IMR-90 (cell line): ENCODE measurements at regions not wholly inside any gene's neighbourhood (a gene's known extent, or its start where the extent isn't known, plus 50 kb on each side); places are given as distances from the start of the nearest gene placed in this dataset.

Source experiments
- ATAC-seq: fragments of 200-7000 bp; cut with Tn5 transposase; 2 replicates; pipeline ENCODE4 v1.9.1; 2020; ENCODE audit warnings: low read depth, mild to moderate bottlenecking, moderate library complexity
- BruUV-seq: library from RNA; stranded (reverse); fragments of 400-500 nt; replicated peaks from 2 replicates; lab custom pipeline; 2021; lab: Mats Ljungman, UMichigan
- CTCF ChIA-PET: fragments of 300-600 bp; formaldehyde crosslinking; extraction: SDS; loops from one replicate; lab custom pipeline; 2021; ENCODE audit warnings: antibody characterized with exemption; lab: Yijun Ruan, JAX
- POLR2A ChIA-PET: fragments of 300-600 bp; sonication (Branson Sonifier 250); formaldehyde crosslinking; loops from one replicate; lab custom pipeline; 2022; ENCODE audit warnings: antibody characterized with exemption; ENCODE audit not compliant: unreplicated experiment; lab: Charles Lee
- DNase-seq: peaks from one replicate; pipeline ENCODE4 v3.0.0; 2013
- H2AFZ ChIP-seq: replicated peaks from 2 replicates; pipeline ENCODE3; 2013; ENCODE audit warnings: low read length, mild to moderate bottlenecking; ENCODE audit not compliant: poor library complexity
- H2AK5ac ChIP-seq: 2 replicates; pipeline ENCODE4 v1.6.1; 2013; ENCODE audit warnings: low read depth, low read length, inconsistent platforms
- H2AK9ac ChIP-seq: replicated peaks from 2 replicates; pipeline ENCODE3; 2013; ENCODE audit warnings: mild to moderate bottlenecking, low read depth, low read length, moderate library complexity; ENCODE audit not compliant: poor library complexity
- H2BK120ac ChIP-seq: 2 replicates; pipeline ENCODE4 v1.6.1; 2013; ENCODE audit warnings: low read depth, low read length, inconsistent platforms
- H2BK15ac ChIP-seq: 3 replicates; pipeline ENCODE4 v1.6.1; 2013; ENCODE audit warnings: low read depth, low read length, inconsistent platforms
- H2BK20ac ChIP-seq: 2 replicates; pipeline ENCODE4 v1.6.1; 2013; ENCODE audit warnings: low read depth, mild to moderate bottlenecking, inconsistent platforms, low read length, moderate library complexity
- H2BK5ac ChIP-seq: 2 replicates; pipeline ENCODE4 v1.6.1; 2013; ENCODE audit warnings: mild to moderate bottlenecking, low read depth, low read length, inconsistent platforms; ENCODE audit not compliant: poor library complexity, severe bottlenecking
- H3K14ac ChIP-seq: replicated peaks from 2 replicates; pipeline ENCODE4 v1.6.1; 2013; ENCODE audit warnings: low read depth, low read length, inconsistent platforms
- H3K18ac ChIP-seq: 2 replicates; pipeline ENCODE4 v1.6.1; 2013; ENCODE audit warnings: low read depth, low read length, control low read depth
- H3K23ac ChIP-seq: 2 replicates; pipeline ENCODE4 v1.6.1; 2013; ENCODE audit warnings: low read depth, low read length, inconsistent platforms
- H3K27ac ChIP-seq: 2 replicates; pipeline ENCODE4 v1.5.1; 2013; ENCODE audit warnings: mild to moderate bottlenecking, control low read depth, low read length; ENCODE audit not compliant: insufficient read depth
- H3K27me3 ChIP-seq: 2 replicates; pipeline ENCODE4 v1.6.1; 2013; ENCODE audit warnings: low read length; ENCODE audit not compliant: control insufficient read depth, insufficient read depth
- H3K36me3 ChIP-seq: 2 replicates; pipeline ENCODE4 v1.6.1; 2013; ENCODE audit warnings: low read length, mixed read lengths; ENCODE audit not compliant: control insufficient read depth, insufficient read depth
- H3K4ac ChIP-seq: 2 replicates; pipeline ENCODE4 v1.6.1; 2013; ENCODE audit warnings: low read depth, low read length, inconsistent platforms
- H3K4me1 ChIP-seq: 2 replicates; pipeline ENCODE4 v1.6.1; 2013; ENCODE audit warnings: low read length, mixed read lengths; ENCODE audit not compliant: control insufficient read depth, insufficient read depth
- H3K4me2 ChIP-seq: 2 replicates; pipeline ENCODE4 v1.6.1; 2013; ENCODE audit warnings: low read depth, mild to moderate bottlenecking, control low read depth, low read length, moderate library complexity
- H3K4me3 ChIP-seq: 2 replicates; pipeline ENCODE4 v1.5.1; 2013; ENCODE audit warnings: low read depth, mild to moderate bottlenecking, control low read depth, low read length, moderate library complexity; ENCODE audit not compliant: insufficient read depth
- H3K56ac ChIP-seq: 2 replicates; pipeline ENCODE4 v1.6.1; 2013; ENCODE audit warnings: low read length, inconsistent platforms; ENCODE audit not compliant: insufficient read depth; ENCODE audit errors: extremely low read depth
- H3K79me1 ChIP-seq, 2 experiments: 2 replicates each; pipeline ENCODE4 v1.6.1; 2013; ENCODE audit warnings: low read length in 2 of 2, inconsistent platforms in 1 of 2, low read depth in 1 of 2
- H3K9ac ChIP-seq: 2 replicates; pipeline ENCODE4 v1.6.1; 2013; ENCODE audit warnings: low read depth, low read length, control low read depth
- H3K9me1 ChIP-seq: 2 replicates; pipeline ENCODE4 v1.6.1; 2013; ENCODE audit warnings: low read length, inconsistent platforms; ENCODE audit not compliant: insufficient read depth
- H3K9me3 ChIP-seq: 2 replicates; pipeline ENCODE4 v1.6.1; 2013; ENCODE audit warnings: low read length; ENCODE audit not compliant: control insufficient read depth, insufficient read depth
- H4K20me1 ChIP-seq: 2 replicates; pipeline ENCODE4 v1.6.1; 2013; ENCODE audit warnings: low read length, inconsistent platforms; ENCODE audit not compliant: insufficient read depth
- H4K5ac ChIP-seq: 2 replicates; pipeline ENCODE4 v1.6.1; 2013; ENCODE audit warnings: mild to moderate bottlenecking, low read depth, low read length, control low read depth
- H4K8ac ChIP-seq, 2 experiments: 2 replicates each; pipeline ENCODE4 v1.6.1; 2013; ENCODE audit warnings: low read depth in 2 of 2, low read length in 2 of 2, control low read depth in 1 of 2, inconsistent platforms in 1 of 2
- H4K91ac ChIP-seq: 2 replicates; pipeline ENCODE4 v1.6.1; 2013; ENCODE audit warnings: low read depth, low read length, inconsistent platforms; ENCODE audit not compliant: insufficient read depth
- BHLHE40 ChIP-seq: fragments of 150-350 bp; IDR thresholded peaks from 2 replicates; pipeline ENCODE4 v1.6.1; 2016; ENCODE audit warnings: mild to moderate bottlenecking, low read depth, low read length
- RFX5 ChIP-seq: IDR thresholded peaks from 2 replicates; pipeline ENCODE4 v1.8.0; 2012; ENCODE audit warnings: low read depth, mild to moderate bottlenecking, low read length, moderate library complexity
- WGBS, 2 experiments: methylation state at CpG; one replicate each; pipeline versions ENCODE4 v1.1.5 to v1.1.7; 2013; ENCODE audit warnings: missing lambda C conversion rate in 2 of 2; ENCODE audit not compliant: insufficient read length in 1 of 2; ENCODE audit errors: extremely low coverage in 2 of 2; 5-methylcytosine and 5-hydroxymethylcytosine counted together
- dilution Hi-C: fragments of 300-500 bp; cut with HindIII; formaldehyde crosslinking; loops from one replicate; pipeline ENCODE4 v1.14.3; 2018; ENCODE audit warnings: low sequenced_read_pairs; ENCODE audit not compliant: unreplicated experiment
- in situ Hi-C: fragments of 300-500 bp; cut with MboI; formaldehyde crosslinking; loops from 3 replicates; pipeline ENCODE4 v1.14.3; 2019; ENCODE audit warnings: low sequenced_read_pairs, inconsistent platforms, mixed read lengths
- intact Hi-C: fragments of 100-400 bp; cut with micrococcal nuclease; formaldehyde crosslinking; loops from 2 replicates; pipeline ENCODE4 v1.10.0; 2022

- Histone ChIP-seq H4K5ac (no peak overlapping the region), H3K27me3 (peaks cover 45% of the 10 kb centered on the region), H2BK120ac (no peak overlapping the region), H3K4me1 (no peaks in the 10 kb centered on the region), H3K23ac (no peak overlapping the region), H3K56ac (no peak overlapping the region), H3K79me1 (no peaks in the 10 kb centered on the region), H2BK5ac (no peak overlapping the region), H3K9me3 (0 out of 2 replicates have a peak, but pooled peaks cover under 1% of the 10 kb centered on the region), H4K8ac (no peak overlapping the region), H2AK5ac (no peak overlapping the region), H2BK20ac (no peak overlapping the region), H3K4ac (no peak overlapping the region), H3K4me2 (no peak overlapping the region), H4K91ac (no peak overlapping the region), H3K27ac (no peak overlapping the region), H4K20me1 (no peaks in the 10 kb centered on the region), H3K4me3 (no peak overlapping the region), H2BK15ac (no peak overlapping the region), H2AK9ac (no peak overlapping the region), H3K14ac (no peak overlapping the region), H2AFZ (no peak overlapping the region), H3K18ac (no peak overlapping the region), H3K9ac (no peak overlapping the region), H3K9me1 (no peaks in the 10 kb centered on the region), H3K36me3 (no peaks in the 10 kb centered on the region)
- no CpG with 5 or more reads among the region's 11 CpGs for WGBS, 2 experiments
- no TSS peak for BruUV-seq
- CTCF ChIA-PET, result no interaction called here
- intact Hi-C loops, result no loop called here
- no peak for DNase-seq
- ATAC-seq, result no peak
- dilution Hi-C loops, result no loop called here
- POLR2A ChIA-PET, result no interaction called here
- TF ChIP-seq RFX5 (no peak), BHLHE40 (no peak)
- in situ Hi-C loops, result no loop called here
These were observed 140.1 kb upstream of the LINGO1 start for GRCh38 chr15:77772641-77773402.
